Hematopoietic multipotent progenitor cell treated with erythropoietin and hydrocortisone succinate and interleukin-3 and kit ligand, for 17 days (in vitro differentiated cells): ENCODE measurements at regions not wholly inside any gene's neighbourhood (a gene's known extent, or its start where the extent isn't known, plus 50 kb on each side); places are given as distances from the start of the nearest gene placed in this dataset.

Experiments used
- DNase-seq: peaks from one replicate; pipeline ENCODE4 v3.0.0-alpha.2; 2015; ENCODE audit warnings: low spot score

GRCh38 chr2:14524041-14524802 lies 108.3 kb upstream of the LRATD1 start:
- no peak for DNase-seq

GRCh38 chr2:14524803-14525080 lies 107.8 kb upstream of the LRATD1 start:
- no peak for DNase-seq

GRCh38 chr2:14530506-14530905 lies 102.0 kb upstream of the LRATD1 start:
- DNase-seq, result no peak

GRCh38 chr2:14533131-14533757 lies 99.3 kb upstream of the LRATD1 start:
- DNase-seq, result no peak

GRCh38 chr2:14535156-14535555 lies 97.4 kb upstream of the LRATD1 start:
- no peak for DNase-seq

GRCh38 chr2:14536976-14537375 lies 95.5 kb upstream of the LRATD1 start:
- DNase-seq, result no peak

- no peak for DNase-seq
Measured at GRCh38 chr2:14540015-14540414, 92.5 kb upstream of the LRATD1 start.

GRCh38 chr2:14543284-14543683 lies 89.2 kb upstream of the LRATD1 start:
- no peak for DNase-seq

GRCh38 chr2:14544247-14544646 lies 88.3 kb upstream of the LRATD1 start:
- no peak for DNase-seq

GRCh38 chr2:14547830-14548229 lies 84.7 kb upstream of the LRATD1 start:
- DNase-seq, result no peak

GRCh38 chr2:14550658-14551057 lies 81.9 kb upstream of the LRATD1 start:
- no peak for DNase-seq

GRCh38 chr2:14551069-14551468 lies 81.4 kb upstream of the LRATD1 start:
- DNase-seq, result no peak

GRCh38 chr2:14552286-14552685 lies 80.2 kb upstream of the LRATD1 start:
- no peak for DNase-seq

- DNase-seq, result no peak
Measured at GRCh38 chr2:14552818-14553217, 79.7 kb upstream of the LRATD1 start.

GRCh38 chr2:14554849-14555545 lies 77.5 kb upstream of the LRATD1 start:
- DNase-seq, result no peak

- DNase-seq, result no peak
Measured at GRCh38 chr2:14557111-14557510, 75.4 kb upstream of the LRATD1 start.

- no peak for DNase-seq
Measured at GRCh38 chr2:14557916-14558315, 74.6 kb upstream of the LRATD1 start.

- DNase-seq, result no peak
Measured at GRCh38 chr2:14558335-14558919, 74.1 kb upstream of the LRATD1 start.

GRCh38 chr2:14560716-14561115 lies 71.8 kb upstream of the LRATD1 start:
- no peak for DNase-seq

GRCh38 chr2:14563324-14563723 lies 69.2 kb upstream of the LRATD1 start:
- DNase-seq, result no peak

- no peak for DNase-seq
Measured at GRCh38 chr2:14565666-14566065, 66.9 kb upstream of the LRATD1 start.

- no peak for DNase-seq
Measured at GRCh38 chr2:14567561-14567960, 65.0 kb upstream of the LRATD1 start.

- no peak for DNase-seq
Measured at GRCh38 chr2:14569294-14569693, 63.2 kb upstream of the LRATD1 start.
